Peyer's patch (tissue), 4 donors: ENCODE measurements at regions not wholly inside any gene's neighbourhood (a gene's known extent, or its start where the extent isn't known, plus 50 kb on each side); places are given as distances from the start of the nearest gene placed in this dataset.

Experiments
- DNase-seq, 3 donors: peaks; one replicate each; pipeline ENCODE4 v3.0.0-alpha.2; 2017 to 2019
- H3K27ac ChIP-seq, 4 donors: fragments of 200-600 bp; sonication (generic); one replicate each; pipeline ENCODE4 v1.5.1; 2016 to 2019
- H3K27me3 ChIP-seq, 2 donors: fragments of 200-600 bp; sonication (generic); one replicate each; pipeline ENCODE4 v1.5.1; 2019
- H3K36me3 ChIP-seq, 3 donors: fragments of 200-600 bp; sonication (generic); one replicate each; pipeline ENCODE4 v1.5.1; 2016 to 2019
- H3K4me1 ChIP-seq, 4 donors: fragments of 200-600 bp; sonication (generic); one replicate each; pipeline ENCODE4 v1.5.1; 2016 to 2019
- H3K4me3 ChIP-seq, 4 donors: fragments of 200-600 bp; sonication (generic); 1 replicate in 3 of 4; 2 replicates in 1 of 4; pipeline ENCODE4 v1.5.1; 2016 to 2019; ENCODE audit warnings: mild to moderate bottlenecking in 1 of 4
- H3K9me3 ChIP-seq, 4 donors: fragments of 200-600 bp; sonication (generic); one replicate each; pipeline ENCODE4 v1.5.1; 2016 to 2019; ENCODE audit warnings: mild to moderate bottlenecking in 1 of 4
- CTCF ChIP-seq, 6 experiments: fragments of 450-650 bp in 4 of 6; fragments of 200-600 bp in 2 of 6; sonication (generic) in 1 of 6; IDR thresholded peaks; one replicate each; pipeline ENCODE4 v1.5.1; 2017 to 2019; ENCODE audit warnings: antibody characterized with exemption in 6 of 6, mild to moderate bottlenecking in 3 of 6, moderate library complexity in 1 of 6
- POLR2A ChIP-seq, 2 donors: fragments of 450-650 bp; IDR thresholded peaks; one replicate each; pipeline ENCODE4 v1.5.1; 2017; ENCODE audit warnings: antibody characterized with exemption in 2 of 2, mild to moderate bottlenecking in 2 of 2, moderate library complexity in 2 of 2

GRCh38 chrX:110419512-110419911, 60.9 kb downstream of the RTL9 start:
- no peak for DNase-seq
- Histone ChIP-seq H3K27ac (no peak overlapping the region), H3K36me3 (no peaks in the 10 kb centered on the region), H3K27me3 (no peaks in the 10 kb centered on the region), H3K9me3 (no peaks in the 10 kb centered on the region), H3K4me3 (no peak overlapping the region), H3K4me1 (no peaks in the 10 kb centered on the region)
- no peak for TF ChIP-seq CTCF (IDR thresholded peaks at IDR 0.05)

- Histone ChIP-seq H3K36me3 (no peaks in the 10 kb centered on the region), H3K9me3 (no peaks in the 10 kb centered on the region), H3K27me3 (no peaks in the 10 kb centered on the region), H3K27ac (no peak overlapping the region), H3K4me1 (no peaks in the 10 kb centered on the region), H3K4me3 (no peak overlapping the region)
- TF ChIP-seq POLR2A (IDR thresholded peaks at IDR 0.05): no peak
- TF ChIP-seq CTCF (IDR thresholded peaks at IDR 0.05): peak in 1 of 6 experiments; percentile 11
- DNase-seq: no peak
These were observed 62.3 kb downstream of the RTL9 start for GRCh38 chrX:110420771-110421499.

- no peak for DNase-seq
- H3K27me3 ChIP-seq: no peaks in the 10 kb centered on the region
These were observed 63.1 kb downstream of the RTL9 start for GRCh38 chrX:110421500-110422455.

GRCh38 chrX:110425222-110426154, 66.8 kb downstream of the RTL9 start:
- H3K27ac ChIP-seq: no peak overlapping the region
- no peaks in the 10 kb centered on the region for H3K9me3 ChIP-seq
- H3K27me3 ChIP-seq: no peaks in the 10 kb centered on the region
- H3K4me3 ChIP-seq: no peak overlapping the region
- DNase-seq: no peak
- no peaks in the 10 kb centered on the region for H3K36me3 ChIP-seq
- no peak for TF ChIP-seq CTCF (IDR thresholded peaks at IDR 0.05)
- TF ChIP-seq POLR2A (IDR thresholded peaks at IDR 0.05): no peak
- H3K4me1 ChIP-seq: no peaks in the 10 kb centered on the region

More at GRCh38 chrX:110421500-110422455, 63.1 kb downstream of the RTL9 start:
- Histone ChIP-seq H3K9me3 (no peaks in the 10 kb centered on the region), H3K27ac (no peak overlapping the region), H3K4me1 (no peaks in the 10 kb centered on the region), H3K36me3 (no peaks in the 10 kb centered on the region), H3K4me3 (no peak overlapping the region)
- no peak for TF ChIP-seq CTCF (IDR thresholded peaks at IDR 0.05)
- TF ChIP-seq POLR2A (IDR thresholded peaks at IDR 0.05): no peak

- no peaks in the 10 kb centered on the region for H3K36me3 ChIP-seq
- H3K27me3 ChIP-seq: no peaks in the 10 kb centered on the region
- TF ChIP-seq CTCF (IDR thresholded peaks at IDR 0.05) (no peak), POLR2A (IDR thresholded peaks at IDR 0.05) (no peak)
- no peaks in the 10 kb centered on the region for H3K9me3 ChIP-seq
- H3K27ac ChIP-seq: no peak overlapping the region
- DNase-seq: no peak
- no peak overlapping the region for H3K4me3 ChIP-seq
- H3K4me1 ChIP-seq: no peaks in the 10 kb centered on the region
These were observed 67.5 kb downstream of the RTL9 start for GRCh38 chrX:110426155-110426504.
